Activated CD4-positive, alpha-beta T cell treated with anti-CD3 and anti-CD28 coated beads for 48 hours (primary cell): ENCODE measurements at regions not wholly inside any gene's neighbourhood (a gene's known extent, or its start where the extent isn't known, plus 50 kb on each side); places are given as distances from the start of the nearest gene placed in this dataset.
"Not testable (repeated sequence)": the region's sequence is repeated elsewhere in the genome, so short reads cannot be mapped to it uniquely, and the experiment has no call there.

ENCODE experiments used
- DNase-seq: peaks from one replicate; pipeline ENCODE4 v3.0.0-alpha.2; 2020

GRCh38 chr3:31300456-31301443 lies 232.0 kb upstream of the STT3B start:
- DNase-seq: no peak

GRCh38 chr3:31302343-31302742 lies 230.4 kb upstream of the STT3B start:
- DNase-seq: no peak

DNA sequence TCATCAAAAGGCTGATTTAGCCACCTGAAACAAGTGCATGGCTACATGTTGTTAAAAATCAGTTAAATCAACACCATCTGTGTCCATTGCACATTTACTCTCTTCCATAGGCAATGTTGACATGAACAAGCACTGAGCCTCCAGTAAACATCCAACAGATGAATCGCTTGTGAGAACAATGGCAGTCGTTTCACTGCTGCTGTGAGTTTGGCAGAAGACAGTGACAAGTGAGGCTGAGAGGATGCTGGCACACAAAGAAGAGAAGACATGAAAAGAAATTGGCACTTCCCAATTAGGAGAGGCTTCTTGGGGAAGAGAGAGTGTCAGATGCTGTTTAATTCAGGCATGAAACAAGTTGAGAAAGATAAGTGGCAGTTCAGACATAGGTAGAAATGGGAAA lies 227.4 kb upstream of the STT3B start:
- DNase-seq: no peak

DNA sequence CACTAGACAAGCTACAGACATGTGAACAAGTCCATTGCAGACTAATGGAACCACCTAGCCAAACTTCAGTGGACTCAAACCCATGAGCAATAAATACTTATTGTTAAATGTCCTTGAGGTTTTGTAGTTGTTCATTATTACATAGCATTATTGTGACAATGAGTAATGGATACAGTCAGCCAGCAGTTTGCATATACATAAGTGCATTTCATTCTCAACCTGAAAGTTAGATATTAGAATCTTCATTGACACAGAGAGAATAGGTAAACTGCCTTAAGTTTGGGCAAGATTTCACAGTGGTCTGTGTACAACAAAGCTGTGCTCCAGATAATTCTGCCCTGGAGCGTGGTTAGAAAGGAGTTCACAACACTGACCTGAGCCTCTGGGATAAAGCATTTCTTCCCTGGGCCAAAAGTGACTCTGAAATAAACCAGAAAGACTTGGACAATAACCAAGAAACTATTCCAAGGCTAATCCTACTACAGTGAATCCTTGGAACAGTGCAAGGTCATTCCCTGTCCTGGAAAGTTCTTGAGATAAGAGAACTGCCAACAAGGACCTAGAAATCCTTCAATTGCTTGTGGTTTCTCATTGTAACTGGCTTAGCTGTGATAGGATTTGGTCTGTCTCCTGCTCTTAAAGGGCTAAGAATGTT lies 225.5 kb upstream of the STT3B start:
- DNase-seq: no peak

GRCh38 chr3:31311559-31311958 lies 221.2 kb upstream of the STT3B start:
- no peak for DNase-seq

- no peak for DNase-seq
Observed at GRCh38 chr3:31312400-31312799, 220.3 kb upstream of the STT3B start.

DNA sequence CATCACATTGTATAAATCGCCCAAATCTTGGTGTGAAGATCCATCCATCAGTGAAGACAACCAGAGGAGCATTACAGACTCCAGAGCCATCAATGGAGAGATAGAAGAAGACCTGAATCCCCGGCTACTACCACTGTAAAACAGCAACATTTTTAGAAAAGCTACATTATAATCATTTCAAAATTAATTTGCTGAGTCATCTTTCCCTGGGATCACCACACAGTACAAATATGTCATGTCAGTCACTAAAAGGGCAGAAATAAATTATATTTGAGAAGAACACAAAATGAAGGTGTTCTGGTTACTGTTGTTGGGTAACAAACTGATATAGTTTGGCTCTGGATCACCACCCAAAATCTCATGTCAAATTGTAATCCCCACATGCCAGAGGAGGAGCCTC lies 218.5 kb upstream of the STT3B start:
- no peak for DNase-seq

DNA sequence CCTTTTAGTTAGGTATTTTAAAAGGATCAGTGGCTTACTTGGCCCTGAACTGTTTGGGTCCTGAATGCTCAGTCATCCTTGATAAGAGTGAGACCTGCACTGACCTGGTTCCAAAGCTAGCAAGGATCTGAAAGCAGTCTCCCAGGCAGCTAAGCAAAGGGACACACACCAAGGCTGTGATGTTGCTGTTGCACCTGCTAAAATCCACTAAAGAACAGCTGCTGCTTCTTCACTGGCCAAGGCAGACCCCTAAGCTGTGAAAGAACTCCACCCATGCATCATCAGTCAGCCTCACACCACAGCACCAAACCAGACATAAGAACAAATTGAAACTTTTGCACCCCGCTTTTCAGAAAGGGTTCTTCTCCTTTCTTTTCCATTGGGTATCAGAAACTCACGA lies 213.4 kb upstream of the STT3B start:
- no peak for DNase-seq

- no peak for DNase-seq
Observed at GRCh38 chr3:31321620-31322019, 211.1 kb upstream of the STT3B start.

GRCh38 chr3:31322460-31322859 lies 210.3 kb upstream of the STT3B start:
- DNase-seq: no peak

GRCh38 chr3:31327826-31328357 lies 204.8 kb upstream of the STT3B start:
- DNase-seq: not testable (repeated sequence)

DNA sequence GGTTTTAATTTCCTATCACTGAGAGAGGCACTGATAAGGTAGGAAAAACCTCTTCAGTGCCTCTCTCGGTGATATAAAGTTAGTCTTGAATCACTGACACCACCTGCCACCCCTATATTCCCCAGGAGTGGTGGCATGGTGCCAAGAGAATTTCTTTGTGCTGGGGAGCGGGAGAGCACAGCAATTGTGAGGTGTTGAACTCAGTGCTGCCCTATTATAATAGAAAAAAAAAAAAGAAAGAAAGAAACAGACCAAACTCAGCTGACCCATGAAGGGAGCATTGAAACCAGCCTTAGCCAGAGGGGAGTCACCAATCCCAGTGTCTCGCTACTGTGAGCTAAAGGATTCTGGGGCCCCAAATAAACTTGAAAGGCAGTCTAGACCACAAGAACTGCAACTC lies 201.4 kb upstream of the STT3B start:
- no peak for DNase-seq

DNA sequence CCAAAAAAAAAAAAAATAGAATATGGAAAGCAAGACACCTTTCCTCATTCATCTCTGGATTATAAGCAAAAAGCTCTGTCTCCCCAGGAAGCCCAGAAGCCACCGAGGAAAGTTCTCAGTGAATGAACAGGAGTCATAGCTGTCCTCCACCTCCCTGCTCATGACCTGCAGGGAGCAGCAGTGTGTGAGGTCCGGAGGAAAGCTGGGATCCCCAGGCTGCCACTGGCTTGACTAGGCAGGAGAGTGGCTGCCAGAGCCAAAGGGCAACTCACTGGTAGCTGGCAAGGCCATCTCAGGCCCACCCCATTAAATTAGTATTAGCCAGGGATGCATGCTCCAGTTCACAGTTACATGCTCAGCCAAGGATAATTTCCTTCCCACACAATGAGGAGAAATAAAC lies 191.6 kb upstream of the STT3B start:
- no peak for DNase-seq

DNA sequence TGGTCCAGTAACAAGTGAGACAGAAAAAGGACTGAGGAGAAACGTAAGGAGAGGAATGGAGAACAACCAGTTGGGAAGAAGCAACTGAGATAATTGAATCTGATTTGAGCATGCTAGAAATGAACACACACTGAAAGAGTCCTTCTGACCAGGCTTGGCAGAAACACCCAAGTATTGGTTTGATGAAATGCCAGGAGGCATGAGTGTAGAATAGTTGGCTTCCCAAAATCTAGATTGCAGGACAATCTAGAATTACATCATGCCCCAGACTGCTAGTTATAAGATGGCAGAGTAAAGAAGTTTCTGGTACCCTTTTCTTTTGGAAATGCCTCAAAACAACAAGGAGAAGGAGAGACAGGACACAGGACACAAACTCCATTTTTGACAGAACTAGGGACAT lies 189.7 kb upstream of the STT3B start:
- no peak for DNase-seq

GRCh38 chr3:31345581-31345980 lies 187.1 kb upstream of the STT3B start:
- DNase-seq: no peak

DNA sequence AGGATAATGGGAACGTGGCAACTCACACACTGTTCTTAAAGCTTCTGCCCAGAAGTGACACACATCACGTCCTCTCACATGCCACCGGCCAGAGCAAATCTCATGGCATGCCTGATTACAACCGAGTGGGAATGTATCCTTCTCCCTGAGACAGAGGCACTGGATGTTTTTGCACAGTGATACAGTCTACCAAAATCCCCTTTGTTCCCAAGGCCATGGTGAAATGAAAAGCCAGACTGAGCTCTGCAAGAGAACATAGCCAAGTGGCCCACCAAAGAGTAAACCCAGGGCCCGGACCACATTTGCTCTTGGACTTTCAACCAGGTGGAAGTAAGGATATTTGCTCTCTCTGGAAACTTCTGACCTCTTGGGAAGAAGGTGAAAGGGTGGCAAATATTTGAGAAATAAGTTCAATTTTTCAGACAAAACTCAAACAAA lies 186.2 kb upstream of the STT3B start:
- no peak for DNase-seq

- no peak for DNase-seq
Observed at GRCh38 chr3:31349001-31349748, 183.6 kb upstream of the STT3B start.

GRCh38 chr3:31350307-31350706 lies 182.4 kb upstream of the STT3B start:
- no peak for DNase-seq

GRCh38 chr3:31352331-31352730 lies 180.4 kb upstream of the STT3B start:
- no peak for DNase-seq

GRCh38 chr3:31353166-31353565 lies 179.6 kb upstream of the STT3B start:
- DNase-seq: no peak

GRCh38 chr3:31354373-31354772 lies 178.4 kb upstream of the STT3B start:
- no peak for DNase-seq

DNA sequence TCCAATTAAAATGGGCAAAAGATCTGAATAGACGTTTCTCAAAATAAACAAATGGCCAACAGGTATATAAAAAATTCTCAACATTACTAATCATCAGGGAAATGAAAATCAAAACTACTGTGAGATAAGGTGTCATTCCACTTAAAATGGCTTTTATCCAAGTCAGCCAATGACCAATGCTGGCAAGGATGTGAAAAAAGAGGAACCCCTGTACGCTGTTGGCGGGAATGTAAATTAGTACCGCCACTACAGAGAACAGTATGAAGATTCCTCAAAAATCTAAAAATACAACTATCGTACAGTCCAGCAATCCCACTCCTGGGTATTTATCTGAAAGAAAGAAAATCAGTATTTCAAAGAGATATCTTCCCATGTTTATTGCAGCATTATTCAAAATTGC lies 176.9 kb upstream of the STT3B start:
- DNase-seq: no peak

DNA sequence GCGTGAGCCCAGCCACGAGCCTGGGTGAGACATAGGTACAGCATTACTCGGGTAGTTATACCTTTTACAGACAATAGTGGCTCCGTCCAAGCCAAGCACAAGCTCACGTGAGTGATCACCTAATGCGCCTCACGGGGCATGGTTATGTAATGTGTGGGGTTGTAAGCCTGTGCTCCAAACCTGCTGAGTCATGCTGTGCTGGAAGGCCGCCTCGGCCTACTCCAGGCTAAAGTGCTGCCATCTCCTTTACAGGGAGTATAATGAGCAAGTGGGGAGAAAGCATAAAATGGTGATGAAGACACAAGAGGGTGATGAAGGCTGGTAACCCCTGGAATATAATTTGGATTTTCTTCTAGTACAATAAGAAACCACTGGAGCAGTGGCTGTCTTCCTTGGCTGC lies 175.8 kb upstream of the STT3B start:
- peak; percentile 12 for DNase-seq
